HG03521 (cell line): ENCODE measurements at regions not wholly inside any gene's neighbourhood (a gene's known extent, or its start where the extent isn't known, plus 50 kb on each side); places are given as distances from the start of the nearest gene placed in this dataset.
"Not testable (repeated sequence)": the region's sequence is repeated elsewhere in the genome, so short reads cannot be mapped to it uniquely, and the experiment has no call there.

Experiments
- ATAC-seq: cut with Tn5 transposase; IDR thresholded peaks from one replicate; pipeline ENCODE4 v1.9.1; 2021; ENCODE audit warnings: mild to moderate bottlenecking, moderate library complexity; ENCODE audit not compliant: unreplicated experiment

DNA sequence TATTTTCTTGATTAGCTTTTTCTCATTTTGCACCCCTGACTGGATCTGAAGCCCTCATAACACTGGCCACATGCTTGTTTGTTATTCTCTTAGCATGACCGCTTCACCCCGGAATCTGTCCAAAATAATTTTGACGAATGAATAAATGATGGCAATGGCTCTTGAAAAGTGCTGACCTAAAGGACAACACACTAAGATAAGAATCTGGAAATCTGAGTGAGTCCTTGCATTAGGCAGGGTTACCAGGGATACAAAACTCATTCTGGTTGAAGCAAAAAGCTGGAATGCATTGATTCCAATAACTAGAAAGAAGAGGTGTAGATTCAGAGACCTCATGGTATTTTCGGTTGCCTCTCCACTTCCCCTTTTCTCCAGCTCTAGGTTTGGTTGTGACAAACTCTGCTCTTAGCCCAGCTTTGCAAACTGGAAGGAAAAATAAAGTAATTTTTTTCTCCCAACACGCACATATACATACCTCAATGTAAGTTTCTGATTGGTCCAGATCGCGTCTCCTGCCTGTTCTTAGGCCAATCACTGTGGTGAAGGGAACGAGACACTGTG is 157.4 kb downstream of the SKIDA1 start:
- peak; percentile 58 for ATAC-seq

DNA sequence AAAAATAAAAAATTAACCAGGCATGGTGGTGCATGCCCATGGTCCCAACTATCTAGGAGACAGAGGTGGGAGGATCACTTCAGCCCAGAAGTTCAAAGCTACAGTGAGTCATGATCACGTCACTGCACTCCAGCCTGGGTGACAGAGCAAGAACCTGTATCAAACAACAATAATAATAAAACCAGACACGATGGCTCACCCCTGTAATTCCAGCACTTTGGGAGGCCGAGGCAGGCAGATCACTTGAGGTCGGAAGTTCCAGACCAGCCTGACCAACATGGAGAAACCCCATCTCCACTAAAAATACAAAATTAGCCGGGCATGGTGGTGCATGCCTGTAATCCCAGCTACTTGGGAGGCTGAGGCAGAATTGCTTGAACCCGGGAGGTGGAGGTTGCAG is 159.4 kb downstream of the SKIDA1 start:
- ATAC-seq: not testable (repeated sequence)

DNA sequence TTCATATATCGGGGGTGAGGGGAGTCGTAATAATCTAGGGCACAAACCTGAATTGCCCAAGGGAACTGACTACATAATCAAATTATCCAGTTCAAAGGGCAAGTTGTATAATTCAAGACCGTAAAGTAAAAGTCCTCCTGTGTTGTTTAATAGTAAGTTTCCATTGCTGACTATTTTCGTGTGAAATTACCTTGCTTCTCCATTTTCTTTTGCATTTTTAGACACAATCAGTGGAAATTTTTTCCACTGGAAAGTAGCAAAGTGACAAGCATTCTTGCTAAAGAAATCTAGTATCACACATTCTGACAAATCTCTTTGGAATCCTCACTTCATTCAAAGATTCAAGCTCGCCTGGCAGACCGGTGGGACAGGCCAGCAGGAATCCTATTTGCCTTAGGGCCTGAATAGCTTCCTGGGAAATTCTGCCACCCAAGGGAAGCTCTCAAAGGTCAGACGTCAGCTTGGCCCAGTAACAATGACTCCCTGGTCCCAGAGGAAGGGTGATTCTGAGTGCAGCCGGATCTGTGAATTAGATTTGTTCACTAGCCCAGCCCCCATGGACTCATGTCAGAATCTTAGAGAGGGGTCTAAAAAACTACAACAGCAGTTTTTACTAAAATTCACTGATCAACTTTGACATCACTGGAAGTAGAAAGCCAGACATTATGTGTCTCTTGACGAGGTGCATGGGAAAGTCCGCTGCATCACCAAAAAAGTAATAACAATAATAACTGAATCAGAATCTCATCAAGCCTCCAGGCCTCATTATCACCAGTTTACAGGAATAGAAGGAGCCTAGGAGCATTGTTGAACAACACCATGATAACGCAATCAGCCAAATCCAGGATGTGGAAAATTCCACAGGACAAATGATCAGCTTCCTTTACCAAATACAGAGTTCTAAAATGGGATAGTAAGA is 161.0 kb downstream of the SKIDA1 start:
- ATAC-seq: no peak

DNA sequence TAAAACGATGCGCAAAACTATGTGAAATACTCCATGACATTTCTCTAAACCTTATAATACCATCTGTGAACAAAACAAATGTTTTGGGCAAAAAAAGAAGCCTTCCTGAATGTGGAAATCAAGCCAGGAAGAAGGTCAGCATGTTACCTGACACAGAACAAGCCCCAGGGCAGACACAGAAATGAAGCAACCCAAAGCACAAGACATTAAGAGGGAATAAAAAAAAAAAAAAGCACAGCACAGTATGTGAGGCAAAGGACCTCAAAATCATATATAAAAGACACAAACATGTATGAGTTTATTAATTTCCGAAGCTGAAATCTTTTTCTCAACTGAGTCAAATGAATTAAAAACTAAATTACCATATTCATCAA is 161.8 kb downstream of the SKIDA1 start:
- no peak for ATAC-seq

DNA sequence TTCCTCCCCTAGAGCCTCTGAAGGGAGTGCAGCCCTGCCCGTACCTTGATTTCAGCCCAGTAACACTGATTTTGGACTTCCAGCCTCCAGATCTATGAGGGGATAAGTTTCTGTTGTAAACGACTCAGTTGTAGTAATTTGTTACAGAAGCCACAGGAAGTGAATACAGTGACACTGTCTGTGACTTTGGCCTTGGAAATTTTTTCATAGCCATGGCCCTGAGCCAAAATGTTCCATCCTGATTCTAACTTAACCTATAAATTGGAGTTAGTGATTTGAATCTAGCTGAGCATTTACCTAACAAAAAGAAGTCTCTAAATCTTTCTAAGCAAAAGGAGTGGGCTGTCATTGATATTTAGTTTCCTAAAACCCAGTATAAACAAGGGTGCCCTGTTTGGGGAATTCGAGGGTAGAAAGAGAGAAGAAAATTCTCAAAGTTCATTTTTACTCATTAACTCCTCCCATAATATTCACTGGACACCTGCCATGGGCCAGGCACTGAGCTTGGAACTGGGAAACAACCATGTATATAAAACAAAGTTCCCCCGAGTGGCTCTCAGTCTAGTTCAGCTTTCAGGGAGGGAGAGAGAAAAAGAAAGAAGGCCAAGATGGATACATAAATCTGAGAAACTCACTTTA is 162.3 kb downstream of the SKIDA1 start:
- no peak for ATAC-seq

DNA sequence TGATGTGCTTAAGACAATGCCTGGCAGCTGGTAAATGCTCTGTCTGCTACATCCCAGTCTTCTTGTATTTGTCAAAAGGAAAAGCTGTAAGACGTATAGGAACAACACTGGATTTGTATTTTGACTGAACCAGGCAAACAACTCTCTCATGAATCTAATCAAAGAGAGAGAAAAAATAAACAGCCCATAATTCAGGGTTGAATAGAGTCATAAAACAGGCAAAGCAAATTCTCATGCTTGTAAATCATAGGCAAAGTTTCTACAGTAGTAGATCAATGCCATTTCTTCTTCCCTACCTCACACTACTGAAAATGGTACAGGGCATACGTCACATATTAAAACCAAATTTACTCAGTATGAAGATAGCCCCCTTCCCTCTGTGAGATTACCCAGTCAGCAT is 166.3 kb downstream of the SKIDA1 start:
- ATAC-seq: no peak

DNA sequence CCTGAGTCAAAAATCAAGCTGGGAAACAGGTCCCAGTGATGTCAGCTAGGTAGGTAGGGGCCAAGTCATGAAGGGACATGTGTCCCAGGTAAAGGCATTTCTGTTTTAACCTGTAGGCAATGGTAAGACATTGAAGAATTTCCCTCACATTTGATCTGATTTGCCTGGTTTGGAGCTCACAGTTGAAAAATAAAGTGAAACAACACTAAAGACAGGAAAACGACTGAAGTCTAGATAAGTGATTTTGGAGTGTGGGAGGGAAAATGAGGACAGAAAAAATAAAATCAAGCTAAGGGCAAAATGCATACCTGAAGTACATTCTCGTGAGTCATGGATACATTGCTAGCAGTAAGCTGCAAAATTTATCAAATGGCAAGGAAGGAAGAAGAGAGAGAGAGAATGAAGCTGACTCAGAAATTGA is 169.9 kb downstream of the SKIDA1 start:
- ATAC-seq: no peak

DNA sequence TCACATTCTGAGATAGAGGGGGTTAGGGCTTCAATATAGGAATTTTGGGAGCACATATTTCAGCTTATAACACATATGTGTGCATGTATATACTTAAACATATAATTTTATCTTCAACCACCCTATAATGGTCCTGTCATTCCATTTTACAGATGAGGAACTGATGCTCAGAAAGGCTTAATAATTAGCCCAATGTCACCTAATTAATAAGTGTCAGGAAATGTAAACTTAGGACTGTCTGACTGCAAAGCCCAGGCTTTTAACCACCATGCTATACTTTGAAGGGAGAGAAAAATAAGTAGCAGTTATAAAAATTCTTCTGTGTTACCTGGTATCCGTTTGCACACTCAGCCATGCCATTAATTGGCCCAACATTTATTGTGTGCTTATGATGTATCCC is 172.6 kb downstream of the SKIDA1 start:
- peak; percentile 40 for ATAC-seq

DNA sequence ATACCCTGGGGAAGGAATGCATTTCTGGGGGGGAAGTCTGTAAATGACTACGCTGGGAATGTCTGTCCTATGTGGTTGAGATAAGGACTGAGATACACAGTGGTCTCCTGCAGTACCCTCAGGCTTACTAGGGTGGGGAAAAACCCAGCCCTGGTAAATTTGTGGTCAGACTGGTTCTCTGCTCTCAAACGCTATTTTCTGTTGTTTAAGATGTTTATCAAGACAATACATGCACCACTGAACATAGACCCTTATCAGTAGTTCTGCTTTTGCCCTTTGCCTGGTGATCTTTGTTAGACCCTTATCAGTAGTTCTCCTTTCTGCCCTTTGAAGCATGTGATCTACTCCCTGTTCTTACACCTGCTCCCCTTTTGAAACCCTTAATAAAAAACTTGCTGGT is 173.9 kb downstream of the SKIDA1 start:
- not testable (repeated sequence) for ATAC-seq

DNA sequence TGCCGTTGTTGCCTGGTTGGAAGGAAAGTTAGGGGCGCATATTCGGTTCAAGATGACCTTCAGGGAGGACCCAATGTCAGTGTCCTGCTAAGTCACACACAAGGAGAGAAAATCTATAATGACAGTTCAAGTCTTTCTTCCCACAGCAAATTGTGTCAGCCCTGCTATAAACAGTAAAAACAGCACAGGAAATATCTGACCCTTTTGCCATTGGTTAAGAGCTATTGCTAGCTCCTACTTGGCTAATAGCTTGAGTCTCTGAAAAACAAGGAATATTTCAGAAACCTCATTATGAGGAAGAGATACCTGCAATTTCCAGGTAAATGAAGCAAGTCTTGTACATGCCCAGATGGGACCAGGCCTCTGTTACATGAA is 175.6 kb downstream of the SKIDA1 start:
- no peak for ATAC-seq

DNA sequence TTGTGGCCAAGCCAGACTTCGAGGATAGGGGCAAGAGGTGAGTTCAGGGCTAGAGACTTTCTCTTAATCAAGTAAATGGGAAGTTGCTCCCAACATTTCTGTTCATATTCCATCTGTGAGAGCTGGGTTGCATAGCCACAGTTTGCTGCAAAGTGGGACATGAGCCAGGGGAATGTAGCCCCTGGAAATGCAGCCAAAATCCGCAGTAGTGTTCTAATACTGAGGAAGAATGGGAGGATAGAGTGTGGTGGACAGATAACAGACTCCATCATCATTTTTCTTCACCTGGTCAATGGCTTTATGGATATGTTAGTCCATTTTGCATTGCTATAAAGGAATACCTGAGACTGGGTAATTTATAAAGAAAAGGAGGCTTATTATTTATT is 177.7 kb downstream of the SKIDA1 start:
- ATAC-seq: no peak

DNA sequence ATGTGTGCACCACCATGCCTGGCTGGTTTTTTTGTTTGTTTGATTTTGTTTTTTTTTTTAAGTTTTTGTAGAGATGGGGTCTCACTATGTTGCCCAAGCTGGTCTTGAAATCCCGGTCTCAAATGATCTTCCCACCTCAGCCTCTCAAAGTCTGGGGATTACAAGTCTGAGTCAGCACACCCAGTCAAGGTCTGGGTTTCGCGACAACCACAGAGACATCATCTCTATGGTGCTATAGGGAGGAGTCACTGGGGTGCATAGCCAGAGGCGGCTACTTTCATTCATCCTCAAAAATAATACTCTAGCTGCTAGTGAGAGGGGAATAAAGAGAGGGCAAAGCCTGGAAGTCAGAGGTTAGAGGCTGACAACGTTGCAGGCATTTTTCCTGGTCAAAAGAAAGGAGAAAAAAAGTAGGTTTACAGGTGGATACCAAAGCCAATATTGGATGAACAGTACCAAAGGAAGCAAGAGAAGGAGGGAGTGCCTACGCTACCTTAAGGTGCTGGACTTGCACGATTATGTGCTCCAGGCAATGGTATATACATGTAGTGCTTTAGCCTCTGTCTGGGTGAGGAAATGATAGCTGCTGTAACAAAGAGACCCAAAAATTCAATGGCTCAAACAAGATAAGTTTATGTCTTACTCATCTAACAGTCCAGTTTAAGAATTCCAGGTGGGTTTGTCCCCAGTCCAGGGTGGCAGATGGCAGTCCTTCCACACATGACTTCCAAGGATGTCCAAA is 178.3 kb downstream of the SKIDA1 start:
- no peak for ATAC-seq

DNA sequence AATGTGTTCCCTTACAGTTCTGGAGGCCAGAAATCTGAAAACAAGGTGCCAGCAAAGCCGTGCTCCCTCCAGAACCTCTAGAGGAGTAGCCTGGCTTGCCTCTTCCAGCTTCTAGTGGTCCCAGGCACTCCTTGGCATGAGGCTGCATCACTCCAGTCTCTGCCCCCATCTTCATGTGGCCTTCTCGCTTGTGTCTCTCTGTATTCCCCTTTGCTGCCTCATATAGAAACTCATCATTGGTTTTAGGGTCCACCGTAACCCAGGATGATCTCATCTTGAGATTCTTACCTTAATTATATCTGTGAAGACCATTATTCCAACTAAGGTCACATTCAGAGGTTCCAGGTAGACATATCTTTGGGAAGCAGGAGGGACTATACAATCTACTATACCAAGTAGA is 182.4 kb downstream of the SKIDA1 start:
- ATAC-seq: no peak

DNA sequence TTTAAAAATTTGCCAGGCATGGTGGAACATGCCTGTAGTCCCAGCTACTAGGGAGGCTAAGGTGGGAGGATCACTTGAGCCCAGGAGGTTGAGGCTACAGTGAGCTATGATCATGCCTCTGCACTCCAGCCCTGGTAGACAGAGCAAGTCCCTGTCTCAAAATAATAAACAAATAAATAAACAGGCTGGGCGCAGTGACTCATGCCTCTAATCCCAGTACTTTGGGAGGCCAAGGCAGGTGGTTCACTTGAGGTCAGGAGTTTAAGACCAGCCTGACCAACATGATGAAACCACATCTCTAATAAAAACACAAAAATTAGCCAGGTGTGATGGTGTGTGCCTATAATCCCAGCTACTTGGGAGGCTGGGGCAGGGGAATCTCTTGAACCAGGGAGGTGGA is 183.0 kb downstream of the SKIDA1 start:
- not testable (repeated sequence) for ATAC-seq

DNA sequence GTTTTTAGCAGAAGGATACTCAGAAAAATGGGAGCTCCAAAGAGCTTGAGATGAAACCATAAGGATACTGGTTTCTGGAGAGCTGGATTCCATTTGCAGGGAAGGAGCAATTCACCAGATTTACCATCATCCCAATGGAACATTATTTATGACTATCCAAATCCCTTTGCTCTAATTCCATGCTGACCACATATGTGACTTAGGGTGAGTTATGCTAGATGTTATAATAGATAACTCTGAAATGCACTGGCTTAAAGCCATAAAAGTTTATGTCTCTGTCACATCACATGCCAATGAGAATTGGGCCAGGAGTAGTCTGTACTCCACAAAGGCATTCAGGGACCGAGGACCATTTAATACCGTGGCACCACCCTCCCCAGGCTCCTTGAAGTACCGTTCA is 185.2 kb downstream of the SKIDA1 start:
- no peak for ATAC-seq

DNA sequence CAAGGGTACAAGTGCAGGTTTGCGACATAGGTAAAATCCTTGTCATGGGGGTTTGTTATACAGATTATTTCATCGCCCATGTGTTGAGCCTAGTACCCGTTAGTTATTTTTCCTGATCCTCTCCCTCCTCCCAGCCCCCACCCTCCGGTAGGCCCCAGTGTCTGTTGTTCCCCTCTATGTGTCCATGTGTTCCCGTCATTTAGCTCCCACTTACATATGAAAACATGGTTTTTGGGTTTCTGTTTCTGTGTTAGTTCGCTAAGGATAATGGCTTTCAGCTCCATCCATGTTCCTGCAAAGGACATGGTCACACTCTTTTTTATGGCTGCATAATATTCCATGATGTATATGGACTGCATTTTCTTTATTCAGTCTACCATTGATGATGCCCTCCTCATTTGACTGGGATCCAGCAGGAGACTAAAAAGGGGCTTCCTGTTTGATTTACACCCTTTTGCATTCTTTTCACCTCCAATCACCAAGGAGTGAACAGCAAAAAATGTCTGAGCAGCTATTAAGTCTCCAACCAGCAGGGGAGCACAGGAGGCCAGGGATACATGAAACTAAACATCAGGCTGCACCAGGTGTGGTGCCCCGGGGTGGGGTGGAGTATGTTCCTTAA is 188.2 kb downstream of the SKIDA1 start:
- no peak for ATAC-seq

DNA sequence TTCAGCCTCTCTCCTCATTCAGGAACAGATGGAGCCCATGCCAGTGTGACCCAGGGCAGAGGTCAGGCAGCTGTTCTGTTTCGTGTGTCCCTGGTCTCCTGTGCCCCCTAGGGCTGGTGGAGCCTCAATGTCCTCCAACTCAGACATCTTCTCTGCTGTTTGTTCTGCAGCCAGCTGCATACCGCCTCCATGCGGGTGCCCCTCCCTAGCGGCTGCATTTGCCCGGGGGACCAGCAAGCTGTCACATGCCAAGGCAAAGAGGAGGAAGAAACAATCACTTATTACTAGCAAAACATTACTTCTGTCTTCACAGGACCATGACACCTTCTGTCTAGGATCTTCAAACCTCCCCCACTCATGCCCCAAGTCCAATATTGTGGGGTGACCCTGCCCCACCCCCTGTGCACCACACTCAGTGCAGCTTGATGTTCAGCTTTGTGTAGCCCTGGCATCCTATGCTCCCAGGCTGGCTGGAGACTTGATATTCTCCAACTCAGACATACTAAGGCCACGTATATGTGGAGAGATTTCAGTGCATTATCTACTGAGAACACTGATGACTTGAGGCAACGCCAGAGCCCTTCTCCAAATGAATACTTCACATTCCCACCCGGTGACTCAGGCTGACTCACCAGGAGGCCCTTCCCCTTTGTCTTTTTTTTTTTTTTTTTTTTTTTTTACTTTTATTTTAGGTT is 188.9 kb downstream of the SKIDA1 start:
- ATAC-seq: no peak

DNA sequence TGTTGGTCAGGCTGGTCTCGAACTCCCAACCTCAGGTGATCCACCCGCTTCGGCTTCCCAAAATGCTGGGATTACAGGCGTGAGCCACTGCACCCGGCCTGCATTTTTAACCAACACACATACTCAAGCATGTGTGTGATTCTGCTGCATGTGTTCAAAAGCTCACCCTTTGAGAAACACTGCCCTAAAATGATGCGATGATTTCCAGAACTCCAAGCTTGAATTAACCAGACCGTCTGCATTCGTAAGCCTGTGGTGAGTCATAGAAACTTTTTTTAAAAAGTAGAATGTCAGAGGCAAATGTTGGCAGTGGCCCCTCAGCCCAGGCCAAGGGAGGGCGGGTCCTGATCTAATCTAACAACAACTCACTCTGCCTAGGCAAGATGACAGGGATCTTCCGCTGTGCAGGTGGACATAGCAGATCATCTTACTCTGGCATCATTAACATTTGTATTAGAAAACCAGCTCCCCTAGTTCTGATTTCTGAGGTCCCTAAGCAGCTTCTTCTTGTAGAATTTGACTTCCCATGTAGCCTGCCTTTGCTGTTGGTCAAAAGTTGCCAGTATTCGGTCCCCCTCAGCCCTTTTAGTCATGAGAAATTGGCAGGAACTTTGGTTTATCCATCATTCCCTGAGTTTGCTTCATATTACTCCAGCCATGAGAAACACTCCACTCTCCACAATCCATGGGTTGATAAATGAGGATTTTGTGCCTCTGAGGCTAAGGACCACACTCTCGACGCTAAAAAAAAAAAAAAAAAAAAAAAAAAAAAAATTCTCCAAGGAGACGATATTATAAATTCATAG is 190.4 kb downstream of the SKIDA1 start:
- ATAC-seq: no peak

DNA sequence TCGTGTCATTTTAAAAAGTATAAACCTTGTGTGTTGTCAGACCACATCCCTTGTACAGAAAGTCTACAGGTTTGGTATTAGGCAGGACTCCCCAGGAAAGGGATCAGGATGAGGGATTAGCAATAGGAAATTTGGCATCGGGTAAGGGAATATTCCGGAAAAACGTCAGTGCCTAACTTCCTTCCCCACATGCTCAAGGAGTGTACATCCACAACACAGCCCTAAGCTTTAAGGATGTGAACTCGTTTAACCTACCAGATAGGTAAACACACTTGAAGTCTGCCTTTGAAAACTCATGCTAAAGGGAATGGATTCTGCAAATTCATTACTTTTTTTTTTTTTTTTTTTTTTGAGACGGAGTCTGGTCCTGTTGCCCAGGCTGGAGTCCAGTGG is 194.9 kb downstream of the SKIDA1 start:
- no peak for ATAC-seq
